Glomerular visceral epithelial cell (primary cell): ENCODE measurements at regions not wholly inside any gene's neighbourhood (a gene's known extent, or its start where the extent isn't known, plus 50 kb on each side); places are given as distances from the start of the nearest gene placed in this dataset.

ENCODE experiments used
- DNase-seq: peaks from one replicate; pipeline ENCODE4 v3.0.0-alpha.2; 2016; ENCODE audit errors: extremely low spot score

- DNase-seq, result no peak
These were observed 50.2 kb upstream of the LRP8 start for GRCh38 chr1:53378061-53378460.

- DNase-seq, result no peak
These were observed 51.2 kb upstream of the LRP8 start for GRCh38 chr1:53378932-53379661.

GRCh38 chr1:53379662-53380002, 51.8 kb upstream of the LRP8 start:
- DNase-seq, result no peak

GRCh38 chr1:53380296-53380695, 52.4 kb upstream of the LRP8 start:
- no peak for DNase-seq

GRCh38 chr1:53381790-53382401, 54.0 kb upstream of the LRP8 start:
- DNase-seq, result peak; percentile 37

GRCh38 chr1:53383136-53383870, 55.4 kb upstream of the LRP8 start:
- DNase-seq, result no peak

- DNase-seq, result no peak
These were observed 56.9 kb upstream of the LRP8 start for GRCh38 chr1:53384796-53385195.

- DNase-seq, result no peak
These were observed 57.7 kb upstream of the LRP8 start for GRCh38 chr1:53385276-53386225.

GRCh38 chr1:53388963-53389362, 61.1 kb upstream of the LRP8 start:
- no peak for DNase-seq

- DNase-seq, result no peak
These were observed 62.4 kb upstream of the LRP8 start for GRCh38 chr1:53390261-53390660.

GRCh38 chr1:53390736-53391135, 62.9 kb upstream of the LRP8 start:
- no peak for DNase-seq

GRCh38 chr1:53391296-53391695, 63.4 kb upstream of the LRP8 start:
- DNase-seq, result peak; percentile 42

- DNase-seq, result no peak
These were observed 64.1 kb upstream of the LRP8 start for GRCh38 chr1:53391982-53392381.

GRCh38 chr1:53392460-53392859, 64.6 kb upstream of the LRP8 start:
- DNase-seq, result no peak

- peak; percentile 79 for DNase-seq
These were observed 65.5 kb upstream of the LRP8 start for GRCh38 chr1:53393325-53393792.

GRCh38 chr1:53394306-53394705, 64.9 kb upstream of the DMRTB1 start:
- no peak for DNase-seq

GRCh38 chr1:53395671-53396215, 63.5 kb upstream of the DMRTB1 start:
- no peak for DNase-seq

- no peak for DNase-seq
These were observed 62.5 kb upstream of the DMRTB1 start for GRCh38 chr1:53396573-53397268.

- DNase-seq, result no peak
These were observed 61.1 kb upstream of the DMRTB1 start for GRCh38 chr1:53398091-53398490.

GRCh38 chr1:53398576-53399365, 60.4 kb upstream of the DMRTB1 start:
- DNase-seq, result no peak
